Stimulated activated naive CD8-positive, alpha-beta T cell treated with anti-CD3 and anti-CD28 coated beads, Interleukin-15, amount 100 ng/mL, for 72 hours (primary cell): ENCODE measurements at regions not wholly inside any gene's neighbourhood (a gene's known extent, or its start where the extent isn't known, plus 50 kb on each side); places are given as distances from the start of the nearest gene placed in this dataset.
A peak's percentile ranks its signal among the peaks of the same experiment; 100 is the strongest.

Experiments used
- ATAC-seq: fragments of 150-1000 bp; cut with Tn5 transposase; 2 replicates; pipeline ENCODE4 v1.10.0; 2021; ENCODE audit warnings: mild to moderate bottlenecking, moderate library complexity
- DNase-seq, 2 donors: peaks; one replicate each; pipeline ENCODE4 v3.0.0; 2021 to 2022
- H3K27ac Mint-ChIP-seq, 2 donors: one replicate each; pipeline ENCODE4 v1.8.0; 2022; ENCODE audit warnings: mild to moderate bottlenecking in 2 of 2, mixed read lengths in 2 of 2, moderate library complexity in 2 of 2
- H3K27me3 Mint-ChIP-seq: one replicate; pipeline ENCODE4 v1.8.0; 2022; ENCODE audit warnings: mixed read lengths
- H3K4me1 Mint-ChIP-seq: one replicate; pipeline ENCODE4 v1.8.0; 2022; ENCODE audit warnings: mild to moderate bottlenecking, mixed read lengths
- H3K4me3 Mint-ChIP-seq, 2 donors: one replicate each; pipeline ENCODE4 v1.8.0; 2022; ENCODE audit warnings: mild to moderate bottlenecking in 2 of 2, mixed read lengths in 2 of 2, moderate library complexity in 1 of 2
- H3K9me3 Mint-ChIP-seq, 2 donors: one replicate each; pipeline ENCODE4 v1.8.0; 2022; ENCODE audit warnings: mixed read lengths in 2 of 2

GRCh38 chr1:70840260-70840953 lies 207.2 kb downstream of the PTGER3 start:
- H3K4me1 Mint-ChIP-seq, result no peaks in the 10 kb centered on the region
- peaks cover 0 to 8% of the 10 kb centered on the region in 2 donors for H3K9me3 Mint-ChIP-seq
- H3K27ac Mint-ChIP-seq, result no peak overlapping the region
- H3K27me3 Mint-ChIP-seq, result no peaks in the 10 kb centered on the region
- DNase-seq (no peak), ATAC-seq (no peak)
- no peak overlapping the region for H3K4me3 Mint-ChIP-seq

DNA sequence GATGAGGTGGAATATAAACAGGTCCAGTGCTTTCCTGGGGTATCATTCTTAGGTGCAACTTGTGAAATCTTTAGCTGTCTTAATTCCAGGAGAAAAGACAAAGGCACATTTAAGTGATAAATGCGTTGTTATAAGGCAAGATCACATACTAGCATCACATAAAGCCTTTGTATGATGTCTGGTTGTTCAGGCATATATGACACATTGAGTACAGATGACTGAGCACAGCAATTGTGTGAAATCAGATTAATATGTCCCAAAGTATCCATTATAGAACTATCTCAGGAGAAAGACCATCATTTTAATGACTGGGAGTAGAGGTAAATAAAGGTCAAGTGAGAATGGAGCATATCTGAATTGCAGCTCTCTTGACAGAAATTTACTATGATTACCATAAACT lies 205.1 kb downstream of the PTGER3 start:
- no peak for DNase-seq
- no peak for ATAC-seq
- Mint-ChIP-seq H3K4me1 (no peaks in the 10 kb centered on the region), H3K9me3 (peaks cover 0 to 8% of the 10 kb centered on the region in 2 donors), H3K27me3 (no peaks in the 10 kb centered on the region), H3K4me3 (no peak overlapping the region), H3K27ac (no peak overlapping the region)

DNA sequence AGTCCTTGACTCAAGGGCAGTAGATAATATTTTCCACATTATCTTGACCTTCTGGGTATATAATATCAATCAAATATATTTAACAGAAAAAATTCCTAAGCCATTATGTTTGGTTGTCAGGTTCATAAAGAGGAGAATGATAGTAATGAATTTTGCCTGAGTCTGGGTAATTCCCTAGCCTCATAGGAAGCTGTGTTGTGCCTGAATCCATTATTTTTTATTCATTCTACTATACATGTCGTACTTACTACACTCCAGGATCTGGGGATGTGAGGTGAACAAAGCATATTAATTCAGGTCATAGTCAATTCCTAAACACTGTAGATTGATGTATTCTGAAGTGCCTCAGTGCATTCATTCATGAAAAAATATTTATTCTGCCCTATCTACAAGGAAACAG lies 204.2 kb downstream of the PTGER3 start:
- DNase-seq (no peak), ATAC-seq (no peak)
- Mint-ChIP-seq H3K4me1 (no peaks in the 10 kb centered on the region), H3K4me3 (no peak overlapping the region), H3K27ac (no peak overlapping the region), H3K27me3 (no peaks in the 10 kb centered on the region), H3K9me3 (peaks cover 0 to 8% of the 10 kb centered on the region in 2 donors)

DNA sequence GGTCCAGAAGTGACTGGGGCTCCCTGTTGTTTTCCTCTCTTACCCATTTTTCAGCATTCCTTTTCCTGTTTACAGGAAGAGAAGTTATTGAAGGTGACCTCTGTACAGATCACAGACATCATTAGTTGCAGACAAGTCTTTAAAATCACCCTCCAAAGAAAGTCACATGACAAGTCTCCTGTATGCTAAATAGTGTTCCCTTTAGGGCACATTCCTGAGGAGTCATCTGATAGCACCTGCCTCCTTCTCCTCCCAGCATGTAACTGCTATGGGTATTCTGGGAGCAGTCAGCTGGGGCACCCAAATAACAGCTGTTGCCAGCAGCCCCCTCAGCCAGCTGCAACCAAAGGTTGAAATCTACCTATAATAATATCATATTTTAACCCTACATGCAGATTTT lies 200.6 kb downstream of the PTGER3 start:
- Mint-ChIP-seq H3K27me3 (no peaks in the 10 kb centered on the region), H3K9me3 (peaks cover 8 to 15% of the 10 kb centered on the region in 2 donors), H3K4me1 (no peaks in the 10 kb centered on the region), H3K27ac (no peak overlapping the region), H3K4me3 (no peak overlapping the region)
- DNase-seq (no peak), ATAC-seq (no peak)

DNA sequence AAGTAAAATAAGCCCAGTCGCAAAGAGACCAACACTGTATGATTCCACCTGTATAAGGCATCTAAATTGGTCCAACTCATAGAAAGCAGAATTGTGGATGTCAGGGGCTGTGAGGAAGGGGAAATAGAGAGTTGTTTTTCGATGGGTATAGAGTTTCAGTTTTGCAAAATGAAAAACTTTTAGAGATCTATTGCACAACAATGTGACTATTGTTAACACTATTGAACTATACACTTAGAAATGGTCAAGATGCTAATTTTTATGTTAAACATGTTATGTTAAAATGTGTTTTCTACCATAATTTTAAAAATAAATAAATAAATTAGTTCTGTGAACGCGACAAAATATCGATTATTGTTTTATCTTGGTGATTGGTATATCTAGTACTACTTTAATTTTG lies 192.4 kb downstream of the PTGER3 start:
- Mint-ChIP-seq H3K27me3 (no peaks in the 10 kb centered on the region), H3K4me1 (no peaks in the 10 kb centered on the region), H3K9me3 (peaks cover 8 to 12% of the 10 kb centered on the region in 2 donors), H3K4me3 (no peak overlapping the region), H3K27ac (no peak overlapping the region)
- DNase-seq (no peak), ATAC-seq (no peak)

GRCh38 chr1:70856201-70856600 lies 191.4 kb downstream of the PTGER3 start:
- H3K27me3 Mint-ChIP-seq, result no peaks in the 10 kb centered on the region
- no peak for ATAC-seq
- H3K27ac Mint-ChIP-seq, result no peak overlapping the region
- no peaks in the 10 kb centered on the region for H3K4me1 Mint-ChIP-seq
- no peak overlapping the region for H3K4me3 Mint-ChIP-seq
- H3K9me3 Mint-ChIP-seq, result peaks cover 3 to 7% of the 10 kb centered on the region in 2 donors
- DNase-seq, result no peak

DNA sequence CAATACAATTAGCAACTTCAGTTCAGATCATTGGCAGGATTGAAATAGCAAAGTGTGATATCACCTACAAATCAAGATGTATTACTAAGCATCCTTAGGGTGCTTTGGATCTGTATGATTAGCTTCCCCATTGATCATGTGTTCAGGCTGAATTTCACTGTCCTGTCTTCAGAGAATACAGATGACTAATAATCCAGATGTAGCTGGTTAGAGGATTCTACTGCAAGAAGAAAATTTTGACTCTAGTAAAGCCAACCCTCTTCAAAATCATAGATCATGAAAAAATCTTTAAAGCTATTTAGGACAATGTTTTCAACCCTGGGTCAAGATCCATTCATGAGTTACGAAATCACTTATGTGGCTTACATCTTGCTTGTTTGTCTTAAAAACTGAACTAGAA lies 184.4 kb downstream of the PTGER3 start:
- no peak for DNase-seq
- Mint-ChIP-seq H3K27me3 (no peaks in the 10 kb centered on the region), H3K4me1 (peaks cover 22% of the 10 kb centered on the region), H3K27ac (no peak overlapping the region), H3K4me3 (no peak overlapping the region), H3K9me3 (no peaks in the 10 kb centered on the region)
- no peak for ATAC-seq

DNA sequence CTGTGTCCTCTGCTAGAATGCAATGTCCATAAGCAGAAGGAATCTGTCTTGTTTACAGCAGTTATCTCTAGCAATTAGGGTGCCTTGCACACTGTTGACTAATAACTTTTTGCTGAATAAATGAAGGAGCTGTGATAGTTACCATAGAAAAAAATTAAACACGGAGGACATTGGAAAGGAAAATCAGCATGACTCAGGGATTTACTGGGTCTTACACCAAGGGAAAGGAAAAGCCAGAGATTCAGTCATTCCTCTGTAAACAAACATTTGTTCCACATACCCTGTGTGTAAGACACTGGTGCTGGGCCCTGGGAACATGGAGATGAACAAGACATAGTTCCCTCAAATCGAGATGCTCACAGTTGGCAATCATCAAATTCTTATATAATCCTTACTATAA lies 183.3 kb downstream of the PTGER3 start:
- Mint-ChIP-seq H3K9me3 (no peaks in the 10 kb centered on the region), H3K4me1 (peaks cover 22% of the 10 kb centered on the region), H3K4me3 (no peak overlapping the region), H3K27me3 (no peaks in the 10 kb centered on the region), H3K27ac (peak overlapping the region in 1 of 2 donors; percentile 34)
- DNase-seq (no peak), ATAC-seq (no peak)

- Mint-ChIP-seq H3K27me3 (no peaks in the 10 kb centered on the region), H3K4me3 (no peak overlapping the region), H3K4me1 (peaks cover 22% of the 10 kb centered on the region), H3K27ac (peak overlapping the region in 1 of 2 donors; percentile 38), H3K9me3 (no peaks in the 10 kb centered on the region)
- DNase-seq, result no peak
- peak; percentile 63 for ATAC-seq
Measured at GRCh38 chr1:70866542-70867264, 180.9 kb downstream of the PTGER3 start.

DNA sequence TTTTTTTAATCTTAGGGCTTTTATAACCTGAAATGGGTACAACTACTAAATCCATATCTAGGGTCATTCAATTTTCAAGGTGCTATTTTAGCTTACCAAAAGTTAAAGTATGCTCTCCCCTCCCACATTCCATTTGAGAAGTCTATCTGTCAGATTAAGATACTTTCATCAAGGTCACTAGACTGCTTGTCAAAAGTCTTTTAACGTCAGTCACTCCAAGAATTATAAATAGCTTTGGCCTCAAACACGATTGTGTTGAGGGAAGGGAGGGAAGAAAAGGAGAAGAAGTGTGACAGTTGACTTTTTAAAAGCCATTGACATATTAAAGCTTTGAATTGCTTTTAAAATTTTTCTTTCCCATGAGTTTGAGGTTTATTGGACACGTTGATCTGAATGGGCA lies 175.8 kb downstream of the PTGER3 start:
- Mint-ChIP-seq H3K9me3 (no peaks in the 10 kb centered on the region), H3K4me3 (no peak overlapping the region), H3K27me3 (no peaks in the 10 kb centered on the region), H3K4me1 (peaks cover 4% of the 10 kb centered on the region), H3K27ac (no peak overlapping the region)
- DNase-seq (no peak), ATAC-seq (no peak)

- H3K9me3 Mint-ChIP-seq, result no peaks in the 10 kb centered on the region
- H3K27ac Mint-ChIP-seq, result no peak overlapping the region
- H3K4me3 Mint-ChIP-seq, result no peak overlapping the region
- DNase-seq (no peak), ATAC-seq (no peak)
- H3K4me1 Mint-ChIP-seq, result no peaks in the 10 kb centered on the region
- no peaks in the 10 kb centered on the region for H3K27me3 Mint-ChIP-seq
Measured at GRCh38 chr1:70874063-70874462, 173.6 kb downstream of the PTGER3 start.

DNA sequence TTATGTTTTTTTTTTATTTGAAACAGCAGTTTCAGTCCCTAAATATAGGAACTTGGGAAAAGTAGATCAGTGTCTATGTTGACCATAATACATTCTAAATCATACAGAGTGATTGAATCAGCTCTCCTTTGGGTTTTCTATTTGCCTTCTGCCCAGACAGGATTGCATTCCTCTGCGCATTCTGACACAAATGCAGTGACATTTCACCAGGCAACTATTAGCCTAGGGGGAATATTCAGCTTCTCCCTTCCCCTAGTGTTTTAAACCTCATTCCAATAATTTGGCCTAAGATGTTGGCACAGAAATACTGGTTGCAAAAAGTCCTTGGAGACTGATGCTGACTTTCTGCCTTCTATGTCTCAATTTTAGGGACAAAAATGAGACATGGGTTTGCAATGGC lies 172.8 kb downstream of the PTGER3 start:
- Mint-ChIP-seq H3K27me3 (no peaks in the 10 kb centered on the region), H3K27ac (no peak overlapping the region), H3K4me1 (no peaks in the 10 kb centered on the region), H3K4me3 (no peak overlapping the region), H3K9me3 (no peaks in the 10 kb centered on the region)
- DNase-seq (no peak), ATAC-seq (no peak)

- no peak for DNase-seq
- Mint-ChIP-seq H3K9me3 (no peaks in the 10 kb centered on the region), H3K27me3 (no peaks in the 10 kb centered on the region), H3K27ac (no peak overlapping the region), H3K4me3 (no peak overlapping the region), H3K4me1 (no peaks in the 10 kb centered on the region)
- ATAC-seq, result no peak
Measured at GRCh38 chr1:70877343-70877742, 170.3 kb downstream of the PTGER3 start.

- Mint-ChIP-seq H3K9me3 (no peaks in the 10 kb centered on the region), H3K4me3 (no peak overlapping the region), H3K4me1 (no peaks in the 10 kb centered on the region), H3K27ac (no peak overlapping the region), H3K27me3 (peaks cover 12% of the 10 kb centered on the region)
- no peak for ATAC-seq
- DNase-seq, result no peak
Measured at GRCh38 chr1:70887936-70888335, 159.7 kb downstream of the PTGER3 start.

GRCh38 chr1:70888722-70889121 lies 158.9 kb downstream of the PTGER3 start:
- Mint-ChIP-seq H3K4me3 (no peak overlapping the region), H3K27ac (no peak overlapping the region), H3K9me3 (no peaks in the 10 kb centered on the region), H3K4me1 (no peaks in the 10 kb centered on the region), H3K27me3 (peaks cover 12% of the 10 kb centered on the region)
- ATAC-seq, result no peak
- no peak for DNase-seq

DNA sequence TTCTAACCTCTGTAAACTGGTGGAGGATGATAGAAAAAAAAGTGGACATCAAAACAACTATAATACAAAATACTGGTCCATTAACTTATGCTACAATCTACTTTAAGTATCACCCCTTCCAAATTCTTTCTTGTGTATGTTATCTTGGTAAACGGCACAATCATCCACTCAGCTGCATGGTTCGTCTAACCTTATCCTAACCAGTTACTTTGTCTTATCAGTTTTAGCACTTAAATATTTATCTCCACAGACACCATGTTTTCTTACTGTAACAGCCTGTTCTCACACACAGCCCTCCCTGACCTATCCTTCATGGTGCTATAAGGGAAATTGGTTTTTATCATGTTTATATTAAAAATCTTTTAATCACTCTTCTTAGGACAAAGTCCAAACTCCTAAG lies 157.2 kb downstream of the PTGER3 start:
- no peaks in the 10 kb centered on the region for H3K4me1 Mint-ChIP-seq
- H3K4me3 Mint-ChIP-seq, result no peak overlapping the region
- no peak for ATAC-seq
- no peaks in the 10 kb centered on the region for H3K9me3 Mint-ChIP-seq
- H3K27me3 Mint-ChIP-seq, result peaks cover 12% of the 10 kb centered on the region
- DNase-seq, result no peak
- H3K27ac Mint-ChIP-seq, result no peak overlapping the region
